ENCODE measurements at regions not wholly inside any gene's neighbourhood (a gene's known extent, or its start where the extent isn't known, plus 50 kb on each side); places are given as distances from the start of the nearest gene placed in this dataset.

DNA sequence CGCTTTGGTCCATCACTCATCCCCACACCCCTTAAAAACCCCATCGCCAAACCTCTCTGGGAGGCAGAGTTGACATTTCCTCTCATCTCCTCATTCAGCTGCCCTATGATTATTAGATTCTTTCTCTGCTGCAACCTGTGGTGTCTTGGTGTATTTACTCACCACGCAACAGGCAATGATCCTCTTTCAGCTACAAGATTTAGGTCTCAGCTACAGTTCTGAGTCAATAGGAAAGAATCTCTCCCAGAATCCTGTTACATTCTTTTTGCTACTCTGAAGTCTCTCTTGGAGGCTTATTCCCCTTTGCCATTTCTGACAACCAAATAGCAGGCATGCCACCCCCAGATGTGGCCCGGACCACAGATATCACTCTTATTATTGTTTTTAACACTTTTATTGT, 468.3 kb upstream of the GYPC start:
- no peaks in the 10 kb centered on the region for H3K79me2 ChIP-seq (ENCODE audit: low read length)
- no peak for ATAC-seq
- ChIA-PET CTCF (no interaction called here), POLR2A (ENCODE audit: unreplicated experiment) (no interaction called here)
- H3K4me1 ChIP-seq (ENCODE audit: insufficient read depth, low read length): no peaks in the 10 kb centered on the region
- H3K9me3 ChIP-seq (ENCODE audit: low read length): no peaks in the 10 kb centered on the region
- no peak overlapping the region for H3K4me2 ChIP-seq (ENCODE audit: low read length)
- intact Hi-C loops (cut with micrococcal nuclease): no loop called here
- H3K27ac ChIP-seq (ENCODE audit: low read length): no peak overlapping the region
- DNase-seq: no peak
- no peaks in the 10 kb centered on the region for H3K36me3 ChIP-seq (ENCODE audit: low read depth, low read length)
- no peak overlapping the region for H3K9ac ChIP-seq (ENCODE audit: low read length)
- H2AFZ ChIP-seq (ENCODE audit: low read length): no peak overlapping the region
- H3K4me3 ChIP-seq (ENCODE audit: low read length): no peak overlapping the region
- no peaks in the 10 kb centered on the region for H3K9me2 ChIP-seq (replicated peaks; ENCODE audit: low read length)
- H3F3A ChIP-seq (ENCODE audit: low read length, unreplicated experiment): no peaks in the 10 kb centered on the region
- H4K20me1 ChIP-seq (ENCODE audit: low read length): no peaks in the 10 kb centered on the region
- BruUV-seq (replicated peaks): no TSS peak
- TF ChIP-seq EZH2phosphoT487 (IDR thresholded peaks at IDR 0.05; ENCODE audit: borderline replicate concordance, low read length) (no peak), EZH2 (IDR thresholded peaks at IDR 0.05; ENCODE audit: low read length, unreplicated experiment) (no peak)
- TF ChIP-seq, protein P1, sequence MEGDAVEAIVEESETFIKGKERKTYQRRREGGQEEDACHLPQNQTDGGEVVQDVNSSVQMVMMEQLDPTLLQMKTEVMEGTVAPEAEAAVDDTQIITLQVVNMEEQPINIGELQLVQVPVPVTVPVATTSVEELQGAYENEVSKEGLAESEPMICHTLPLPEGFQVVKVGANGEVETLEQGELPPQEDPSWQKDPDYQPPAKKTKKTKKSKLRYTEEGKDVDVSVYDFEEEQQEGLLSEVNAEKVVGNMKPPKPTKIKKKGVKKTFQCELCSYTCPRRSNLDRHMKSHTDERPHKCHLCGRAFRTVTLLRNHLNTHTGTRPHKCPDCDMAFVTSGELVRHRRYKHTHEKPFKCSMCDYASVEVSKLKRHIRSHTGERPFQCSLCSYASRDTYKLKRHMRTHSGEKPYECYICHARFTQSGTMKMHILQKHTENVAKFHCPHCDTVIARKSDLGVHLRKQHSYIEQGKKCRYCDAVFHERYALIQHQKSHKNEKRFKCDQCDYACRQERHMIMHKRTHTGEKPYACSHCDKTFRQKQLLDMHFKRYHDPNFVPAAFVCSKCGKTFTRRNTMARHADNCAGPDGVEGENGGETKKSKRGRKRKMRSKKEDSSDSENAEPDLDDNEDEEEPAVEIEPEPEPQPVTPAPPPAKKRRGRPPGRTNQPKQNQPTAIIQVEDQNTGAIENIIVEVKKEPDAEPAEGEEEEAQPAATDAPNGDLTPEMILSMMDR (conservative IDR thresholded peaks at IDR 0.05; ENCODE audit: low read depth, low read length): no peak
- H3K27me3 ChIP-seq (ENCODE audit: low read length): no peaks in the 10 kb centered on the region

DNA sequence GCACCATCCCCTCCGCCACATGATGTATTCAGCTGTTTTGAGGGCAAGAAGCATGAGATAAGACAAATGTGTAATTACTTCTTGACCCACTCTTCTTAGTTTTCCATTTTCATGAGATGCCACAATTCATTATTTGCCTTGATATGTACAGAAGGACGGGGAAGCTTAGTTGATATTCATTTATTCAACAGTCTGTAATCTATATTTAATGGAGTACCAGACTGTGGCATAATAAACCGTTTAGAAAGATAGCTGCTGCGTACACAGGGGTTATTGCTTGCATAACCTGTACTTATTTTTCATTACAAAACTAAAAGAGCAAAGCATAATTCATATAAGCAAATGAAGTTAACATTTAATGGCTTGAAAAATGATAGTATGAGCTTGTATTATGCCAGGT, 466.4 kb upstream of the GYPC start:
- no peak overlapping the region for H3K27ac ChIP-seq (ENCODE audit: low read length)
- ATAC-seq: no peak
- H3F3A ChIP-seq (ENCODE audit: low read length, unreplicated experiment): no peaks in the 10 kb centered on the region
- H3K79me2 ChIP-seq (ENCODE audit: low read length): no peaks in the 10 kb centered on the region
- no peaks in the 10 kb centered on the region for H3K9me3 ChIP-seq (ENCODE audit: low read length)
- no peak overlapping the region for H3K4me2 ChIP-seq (ENCODE audit: low read length)
- no peaks in the 10 kb centered on the region for H3K36me3 ChIP-seq (ENCODE audit: low read depth, low read length)
- no peak for DNase-seq
- no TSS peak for BruUV-seq (replicated peaks)
- no peak overlapping the region for H3K4me3 ChIP-seq (ENCODE audit: low read length)
- POLR2A ChIA-PET (ENCODE audit: unreplicated experiment): no interaction called here
- TF ChIP-seq EZH2 (IDR thresholded peaks at IDR 0.05; ENCODE audit: low read length, unreplicated experiment) (no peak), EZH2phosphoT487 (IDR thresholded peaks at IDR 0.05; ENCODE audit: borderline replicate concordance, low read length) (no peak)
- TF ChIP-seq, protein P1 (conservative IDR thresholded peaks at IDR 0.05; ENCODE audit: low read depth, low read length): no peak
- intact Hi-C loops (cut with micrococcal nuclease): no loop called here
- no peaks in the 10 kb centered on the region for H3K4me1 ChIP-seq (ENCODE audit: insufficient read depth, low read length)
- CTCF ChIA-PET: no interaction called here
- no peak overlapping the region for H3K9ac ChIP-seq (ENCODE audit: low read length)
- H3K27me3 ChIP-seq (ENCODE audit: low read length): no peaks in the 10 kb centered on the region
- H2AFZ ChIP-seq (ENCODE audit: low read length): no peak overlapping the region
- no peaks in the 10 kb centered on the region for H4K20me1 ChIP-seq (ENCODE audit: low read length)
- H3K9me2 ChIP-seq (replicated peaks; ENCODE audit: low read length): no peaks in the 10 kb centered on the region

DNA sequence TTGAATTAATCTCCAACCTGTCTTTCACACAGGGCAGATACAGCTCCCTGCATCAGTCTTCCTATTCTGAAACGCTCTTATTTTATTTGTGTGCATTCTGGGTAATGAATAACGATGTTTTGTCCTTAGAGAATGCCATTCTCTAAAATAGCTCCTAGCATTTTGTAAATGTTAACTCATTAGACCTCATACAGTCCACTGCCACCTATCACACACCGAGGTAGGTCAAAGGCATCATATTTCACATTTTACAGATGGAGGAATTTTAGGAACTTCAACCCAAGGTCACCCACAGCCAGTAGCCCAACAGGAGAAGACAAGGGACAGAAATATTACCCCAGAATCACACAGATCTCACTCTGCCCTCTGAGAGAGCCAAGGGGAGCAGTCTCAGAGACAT, 455.4 kb upstream of the GYPC start:
- Histone ChIP-seq H3K27me3 (ENCODE audit: low read length) (no peaks in the 10 kb centered on the region), H3K9ac (ENCODE audit: low read length) (no peak overlapping the region), H3K9me3 (ENCODE audit: low read length) (no peaks in the 10 kb centered on the region), H3K4me3 (ENCODE audit: low read length) (no peak overlapping the region), H3K4me1 (ENCODE audit: insufficient read depth, low read length) (no peaks in the 10 kb centered on the region), H3K79me2 (ENCODE audit: low read length) (no peaks in the 10 kb centered on the region), H3F3A (ENCODE audit: low read length, unreplicated experiment) (no peaks in the 10 kb centered on the region), H3K4me2 (ENCODE audit: low read length) (no peak overlapping the region), H3K36me3 (ENCODE audit: low read depth, low read length) (no peaks in the 10 kb centered on the region), H4K20me1 (ENCODE audit: low read length) (no peaks in the 10 kb centered on the region), H2AFZ (ENCODE audit: low read length) (no peak overlapping the region), H3K9me2 (replicated peaks; ENCODE audit: low read length) (no peaks in the 10 kb centered on the region), H3K27ac (ENCODE audit: low read length) (no peak overlapping the region)
- DNase-seq (no peak), ATAC-seq (no peak)
- intact Hi-C loops (cut with micrococcal nuclease): no loop called here
- ChIA-PET POLR2A (ENCODE audit: unreplicated experiment) (no interaction called here), CTCF (no interaction called here)
- BruUV-seq (replicated peaks): no TSS peak
- TF ChIP-seq, protein P1 (conservative IDR thresholded peaks at IDR 0.05; ENCODE audit: low read depth, low read length): no peak
- TF ChIP-seq EZH2phosphoT487 (IDR thresholded peaks at IDR 0.05; ENCODE audit: borderline replicate concordance, low read length) (no peak), EZH2 (IDR thresholded peaks at IDR 0.05; ENCODE audit: low read length, unreplicated experiment) (no peak)
